Testis (tissue), 2 donors: ENCODE measurements at regions not wholly inside any gene's neighbourhood (a gene's known extent, or its start where the extent isn't known, plus 50 kb on each side); places are given as distances from the start of the nearest gene placed in this dataset.

Source experiments
- CTCF ChIP-seq, 3 experiments: fragments of 450-650 bp in 2 of 3; fragments of 200-600 bp in 1 of 3; sonication (generic) in 1 of 3; IDR thresholded peaks; one replicate each; pipeline ENCODE4 v1.5.1; 2016 to 2019; ENCODE audit warnings: antibody characterized with exemption in 3 of 3, mild to moderate bottlenecking in 2 of 3, moderate library complexity in 1 of 3
- POLR2A ChIP-seq: fragments of 450-650 bp; IDR thresholded peaks from one replicate; pipeline ENCODE4 v1.6.1; 2017; ENCODE audit warnings: antibody characterized with exemption, mild to moderate bottlenecking, moderate library complexity

GRCh38 chr16:74111456-74111982, 185.1 kb upstream of the PSMD7 start:
- TF ChIP-seq CTCF (IDR thresholded peaks at IDR 0.05) (no peak), POLR2A (no peak)
